H1 (cell line): ENCODE measurements at regions not wholly inside any gene's neighbourhood (a gene's known extent, or its start where the extent isn't known, plus 50 kb on each side); places are given as distances from the start of the nearest gene placed in this dataset.

ENCODE experiments used
- ASH2L ChIP-seq: fragments of 200-600, 300-600 bp; sonication (generic); IDR thresholded peaks from one replicate; pipeline ENCODE4 v1.7.1; 2017; ENCODE audit warnings: low read length
- CREB1 ChIP-seq: IDR thresholded peaks from 2 replicates; pipeline ENCODE4 v1.6.1; 2012; ENCODE audit warnings: inconsistent platforms
- POLR2A ChIP-seq, 2 experiments: IDR thresholded peaks; 1 replicate in 1 of 2; 2 replicates in 1 of 2; pipeline ENCODE4 v1.6.1; 2011; ENCODE audit warnings: low read depth in 2 of 2, low read length in 2 of 2, mild to moderate bottlenecking in 2 of 2; ENCODE audit errors: control extremely low read depth in 1 of 2
- POU5F1 ChIP-seq: IDR thresholded peaks from 2 replicates; pipeline ENCODE4 v1.6.1; 2011; ENCODE audit warnings: low read depth, mild to moderate bottlenecking, low read length, moderate library complexity
- SRF ChIP-seq: IDR thresholded peaks from 2 replicates; pipeline ENCODE4 v1.6.1; 2011; ENCODE audit warnings: mild to moderate bottlenecking, low read depth, low read length, moderate library complexity
- TF ChIP-seq, protein P1 (sequence below): IDR thresholded peaks from 2 replicates; pipeline ENCODE4 v1.6.1; 2011; ENCODE audit warnings: low read depth, mild to moderate bottlenecking, low read length; ENCODE audit not compliant: insufficient read depth

DNA sequence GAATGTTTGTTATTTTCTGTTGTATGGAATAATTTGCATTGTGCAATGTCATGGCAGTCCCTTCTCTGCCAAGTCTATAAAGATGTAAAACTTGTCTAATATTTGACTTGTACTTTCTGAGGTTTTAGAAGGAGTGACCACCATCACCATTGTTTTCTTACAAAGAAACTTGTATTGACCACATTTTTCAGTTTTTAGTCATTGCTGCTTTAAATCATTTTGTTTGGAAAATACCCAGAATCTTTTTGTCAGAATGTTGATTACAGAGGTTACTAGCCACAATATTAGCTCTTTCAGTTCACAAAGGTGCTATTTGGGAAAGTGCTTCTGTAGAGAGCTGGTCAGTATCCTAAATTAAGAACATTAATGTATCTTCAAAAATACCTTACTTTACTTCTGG is 532.4 kb upstream of the GBE1 start (continued):
- no peak for TF ChIP-seq POLR2A (IDR thresholded peaks at IDR 0.05; ENCODE audit: control extremely low read depth in 1 of 2, low read depth in 2 of 2, low read length in 2 of 2)
- no peak for TF ChIP-seq POU5F1
- no peak for TF ChIP-seq ASH2L
- TF ChIP-seq CREB1, result no peak
- TF ChIP-seq, protein P1, sequence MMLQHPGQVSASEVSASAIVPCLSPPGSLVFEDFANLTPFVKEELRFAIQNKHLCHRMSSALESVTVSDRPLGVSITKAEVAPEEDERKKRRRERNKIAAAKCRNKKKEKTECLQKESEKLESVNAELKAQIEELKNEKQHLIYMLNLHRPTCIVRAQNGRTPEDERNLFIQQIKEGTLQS, result no peak
- no peak for TF ChIP-seq SRF
